CD1c-positive myeloid dendritic cell (primary cell): ENCODE measurements at regions not wholly inside any gene's neighbourhood (a gene's known extent, or its start where the extent isn't known, plus 50 kb on each side); places are given as distances from the start of the nearest gene placed in this dataset.
"Not testable (repeated sequence)": the region's sequence is repeated elsewhere in the genome, so short reads cannot be mapped to it uniquely, and the experiment has no call there.

ENCODE experiments used
- DNase-seq: peaks from one replicate; pipeline ENCODE4 v3.0.0-alpha.2; 2016; ENCODE audit errors: extremely low spot score

- DNase-seq, result no peak
Measured at GRCh38 chr11:93032580-93032979, 63.1 kb downstream of the MTNR1B start.

DNA sequence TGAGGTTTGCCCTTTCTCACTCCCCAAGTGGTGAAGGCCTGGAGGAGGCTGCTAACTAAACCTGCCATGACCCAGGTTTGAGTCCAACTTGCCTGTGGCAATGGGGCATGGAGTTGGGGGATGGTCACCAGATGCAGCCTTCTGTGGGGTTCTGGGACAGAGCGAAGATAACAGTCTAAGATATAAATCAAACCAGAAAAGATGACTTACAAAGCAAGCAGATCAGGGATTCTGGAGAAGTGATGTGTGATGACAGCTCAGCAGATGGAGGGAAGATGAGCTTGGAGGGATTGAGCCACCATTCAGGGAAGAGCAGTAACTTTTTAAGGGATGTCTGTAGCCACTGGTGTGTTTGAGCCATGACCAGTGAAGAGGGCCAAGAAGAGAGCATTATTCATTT, 63.6 kb downstream of the MTNR1B start:
- no peak for DNase-seq

GRCh38 chr11:93034031-93034722, 64.7 kb downstream of the MTNR1B start:
- DNase-seq, result no peak

DNA sequence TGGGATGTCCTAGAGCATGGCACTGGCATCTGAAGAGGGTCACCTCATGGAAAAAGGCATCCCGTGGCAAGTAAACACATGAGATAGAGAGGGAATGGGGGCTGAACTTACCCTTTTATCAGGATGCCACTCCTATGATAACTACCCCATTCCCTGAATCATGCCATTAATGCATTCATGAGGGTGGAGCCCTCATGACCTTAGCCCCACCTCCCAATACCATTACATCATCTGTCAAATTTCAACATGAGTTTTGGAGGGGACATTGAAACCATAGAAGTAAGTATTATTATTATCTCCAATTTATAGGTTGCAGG, 65.2 kb downstream of the MTNR1B start:
- no peak for DNase-seq

GRCh38 chr11:93038521-93038920, 69.1 kb downstream of the MTNR1B start:
- no peak for DNase-seq

DNA sequence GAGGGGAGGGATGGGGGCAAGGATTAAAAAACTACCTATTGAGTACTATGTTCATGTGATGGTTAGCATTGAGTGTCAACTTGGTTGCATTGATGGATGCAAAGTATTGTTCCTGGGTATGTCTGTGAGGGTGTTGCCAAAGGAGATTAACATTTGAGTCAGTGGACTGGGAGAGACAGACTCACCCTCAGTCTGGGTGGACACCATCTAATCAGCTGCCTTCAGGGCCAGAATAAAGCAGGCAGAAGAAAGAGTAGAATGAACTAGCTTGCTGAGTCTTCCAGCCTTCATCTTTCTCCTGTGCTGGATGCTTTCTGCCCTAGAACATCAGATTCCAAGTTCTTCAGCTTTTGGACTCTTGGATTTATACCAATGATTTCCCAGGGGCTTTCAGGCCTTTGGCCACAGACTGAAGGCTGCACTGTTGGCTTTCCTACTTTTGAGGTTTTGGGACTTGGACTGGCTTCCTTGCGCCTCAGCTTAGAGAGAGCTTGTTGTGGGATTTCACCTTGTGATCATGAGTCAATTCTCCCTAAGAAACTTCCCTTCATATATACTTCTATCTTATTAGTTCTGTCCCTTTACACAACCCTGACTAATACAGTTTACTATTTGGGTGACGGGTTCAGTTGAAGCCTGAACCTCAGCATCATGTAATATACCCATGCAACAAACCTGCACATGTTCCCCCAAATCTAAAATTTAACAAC, 70.2 kb downstream of the MTNR1B start:
- DNase-seq, result no peak

DNA sequence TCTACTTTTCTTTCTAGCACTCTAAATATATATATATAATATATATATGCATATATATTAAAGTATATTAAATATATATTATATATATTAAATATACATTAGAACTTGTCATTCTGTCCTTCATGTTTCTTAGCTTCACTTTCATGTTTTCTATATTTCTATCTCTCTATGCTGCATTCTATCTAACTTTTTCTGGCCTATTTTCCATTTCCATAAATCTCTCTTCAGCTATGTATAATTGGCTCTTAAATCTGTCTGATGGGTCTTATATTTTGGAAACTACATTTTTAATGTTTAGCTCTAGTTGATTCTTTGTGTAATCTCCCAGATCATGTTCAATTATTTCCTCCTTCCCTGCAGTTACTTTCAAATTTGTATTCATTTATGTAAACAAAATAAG, 72.2 kb downstream of the MTNR1B start:
- DNase-seq, result no peak

- DNase-seq, result not testable (repeated sequence)
Measured at GRCh38 chr11:93043186-93043585, 73.7 kb downstream of the MTNR1B start.

- DNase-seq, result no peak
Measured at GRCh38 chr11:93049740-93050139, 80.3 kb downstream of the MTNR1B start.

- no peak for DNase-seq
Measured at GRCh38 chr11:93051186-93051585, 81.7 kb downstream of the MTNR1B start.

- no peak for DNase-seq
Measured at GRCh38 chr11:93053864-93054263, 84.4 kb downstream of the MTNR1B start.

DNA sequence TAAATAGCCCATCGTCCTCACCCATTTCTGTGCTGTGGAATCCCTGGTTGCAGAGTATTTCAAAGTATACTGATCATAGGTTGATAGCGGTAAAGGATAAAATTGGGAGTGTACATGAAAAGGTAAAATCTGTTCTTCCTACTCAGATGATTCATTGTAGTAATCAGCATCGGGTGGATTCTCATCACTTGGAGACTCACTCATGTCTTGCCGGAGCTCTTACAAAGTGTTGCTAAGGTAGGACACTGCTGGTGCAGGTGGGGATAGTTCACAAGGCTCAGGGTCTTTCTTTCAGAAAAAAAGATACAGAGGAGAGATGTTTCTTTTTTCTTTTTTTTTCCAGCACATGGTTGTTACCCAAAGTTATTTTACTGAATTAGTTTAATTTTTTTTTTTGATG, 84.8 kb downstream of the MTNR1B start:
- DNase-seq, result no peak

DNA sequence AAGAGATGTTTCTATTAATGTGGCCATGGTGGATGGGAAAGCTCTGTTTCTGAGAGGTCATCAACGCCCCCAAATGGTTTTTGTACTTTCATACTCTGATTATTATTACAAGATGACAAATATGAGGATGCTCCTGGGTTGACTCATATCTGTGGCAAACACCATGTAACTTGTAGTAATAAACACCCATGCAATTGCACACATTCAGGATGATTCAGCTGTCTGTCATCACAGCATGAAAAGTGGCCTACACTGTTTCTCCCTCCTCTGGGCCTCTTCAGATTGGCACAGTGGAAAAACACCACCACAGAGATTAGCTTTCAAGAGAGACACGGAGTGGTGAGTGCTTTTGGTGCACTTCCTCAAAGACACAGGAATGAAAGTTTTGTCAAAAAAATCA, 85.4 kb downstream of the MTNR1B start:
- DNase-seq, result peak; percentile 10

GRCh38 chr11:93059117-93059957, 89.9 kb downstream of the MTNR1B start:
- no peak for DNase-seq

DNA sequence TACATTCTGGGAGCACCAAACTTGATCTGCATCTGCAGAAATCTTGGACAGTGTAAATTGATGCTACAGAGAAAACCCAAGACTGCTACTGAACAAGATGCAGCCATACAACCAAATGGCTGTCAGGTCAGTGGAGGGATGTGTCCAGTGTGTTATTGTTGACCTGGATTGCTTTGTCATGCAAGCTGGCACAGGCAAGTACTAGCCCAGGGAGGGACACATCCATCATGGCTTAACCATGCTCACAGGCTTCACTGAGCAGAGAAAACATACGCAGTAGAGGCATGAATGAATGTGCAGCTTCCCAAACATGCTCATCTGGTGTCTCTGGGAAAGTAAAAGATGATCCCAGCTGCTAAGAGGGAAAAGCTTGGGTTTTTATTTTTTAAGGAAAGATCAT, 93.6 kb downstream of the MTNR1B start:
- no peak for DNase-seq

DNA sequence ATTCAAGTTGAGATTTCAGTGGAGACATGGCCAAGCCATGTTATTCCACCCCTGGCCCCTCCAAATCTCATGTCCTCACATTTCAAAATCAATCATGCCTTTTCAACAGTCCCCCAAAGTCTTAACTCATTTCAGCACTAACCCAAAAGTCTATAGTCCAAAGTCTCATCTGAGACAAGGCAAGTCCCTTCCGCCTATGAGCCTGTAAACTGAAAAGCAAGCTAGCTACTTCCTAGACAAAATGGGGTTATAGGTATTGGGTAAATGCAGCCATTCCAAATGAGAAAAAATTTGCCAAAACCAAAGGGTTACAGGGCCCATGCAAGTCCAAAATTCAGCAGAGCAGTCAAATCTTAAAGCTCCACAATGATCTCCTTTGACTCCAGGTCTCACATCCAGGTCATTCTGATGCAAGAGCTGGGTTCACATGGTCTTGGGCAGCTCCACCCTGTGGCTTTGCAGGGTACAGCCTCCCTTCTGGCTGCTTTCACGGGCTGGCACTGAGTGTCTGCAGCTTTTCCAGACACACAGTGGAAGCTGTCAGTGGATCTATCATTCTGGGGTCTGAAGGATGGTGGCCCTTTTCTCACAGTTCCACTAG, 95.7 kb downstream of the MTNR1B start:
- DNase-seq, result not testable (repeated sequence)

DNA sequence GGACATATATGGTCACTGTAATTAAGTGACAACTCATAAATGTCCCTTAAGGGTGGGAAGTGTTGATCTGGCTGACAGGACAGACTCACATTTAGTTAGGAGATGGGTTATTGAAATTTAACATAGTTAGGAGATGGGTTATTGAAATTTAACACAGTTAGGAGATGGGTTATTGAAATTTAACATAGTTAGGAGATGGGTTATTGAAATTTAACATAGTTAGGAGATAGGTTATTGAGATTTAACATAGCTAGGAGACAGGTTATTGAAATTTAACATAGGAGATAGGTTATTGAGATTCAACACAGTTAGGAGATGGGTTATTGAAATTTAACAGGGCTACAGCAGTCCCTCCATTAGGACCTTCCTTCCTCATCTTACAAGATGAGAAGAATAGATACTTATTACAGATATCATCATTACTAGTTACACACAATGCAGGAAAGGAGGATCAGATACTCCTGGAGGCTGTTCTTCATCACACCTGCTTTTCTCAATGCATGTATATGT, 98.5 kb downstream of the MTNR1B start:
- no peak for DNase-seq

GRCh38 chr11:93072229-93072914, 102.9 kb downstream of the MTNR1B start:
- DNase-seq, result no peak

- DNase-seq, result no peak
Measured at GRCh38 chr11:93073026-93073425, 103.6 kb downstream of the MTNR1B start.

DNA sequence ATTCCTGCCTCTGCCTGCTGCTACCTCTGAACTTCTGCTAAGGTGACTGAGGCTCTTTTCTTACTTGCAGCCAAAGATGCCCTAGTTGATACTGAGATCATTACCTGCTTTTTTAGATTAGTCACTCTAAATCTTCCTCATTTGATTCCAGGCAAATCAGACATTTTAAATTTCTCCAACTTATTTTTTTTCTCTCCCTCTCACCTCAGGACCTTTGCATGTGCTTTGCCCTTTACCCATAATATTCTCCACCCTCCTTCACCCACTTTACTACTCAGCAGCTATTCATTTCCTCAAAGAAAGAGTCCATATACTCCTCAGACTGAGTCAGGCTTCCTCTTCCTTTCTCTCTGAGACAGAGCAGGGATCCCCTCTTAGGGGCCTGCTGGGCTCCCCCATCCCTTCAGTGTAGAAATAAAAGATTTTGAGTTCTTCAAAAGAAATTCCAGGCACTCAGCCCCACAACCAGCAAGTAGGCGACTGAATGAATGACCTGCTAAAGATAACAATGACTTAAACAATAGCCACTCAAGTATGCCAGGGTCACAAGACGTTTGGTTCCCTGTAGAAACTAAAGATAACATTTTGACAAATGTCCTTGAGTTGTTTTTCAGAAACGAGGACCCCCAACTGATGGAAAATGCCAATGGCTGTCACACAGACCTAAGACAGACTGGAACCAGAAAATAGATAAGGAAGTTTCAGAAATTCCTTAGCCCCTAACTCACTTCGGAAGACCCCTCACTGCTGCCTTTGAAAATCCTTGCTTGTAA, 104.2 kb downstream of the MTNR1B start:
- no peak for DNase-seq

GRCh38 chr11:93074352-93074751, 104.9 kb downstream of the MTNR1B start:
- no peak for DNase-seq
